H1 (cell line): ENCODE measurements at regions not wholly inside any gene's neighbourhood (a gene's known extent, or its start where the extent isn't known, plus 50 kb on each side); places are given as distances from the start of the nearest gene placed in this dataset.

Source experiments
- CTCF ChIA-PET: fragments of 300-600 bp; sonication (Branson Sonifier 250); formaldehyde crosslinking; loops from one replicate; lab custom pipeline; 2021; ENCODE audit not compliant: partially characterized antibody; lab: Charles Lee
- POLR2A ChIA-PET: fragments of 300-600 bp; sonication (Branson Sonifier 250); formaldehyde crosslinking; loops from one replicate; lab custom pipeline; 2021; ENCODE audit warnings: inconsistent platforms; ENCODE audit not compliant: partially characterized antibody; lab: Charles Lee
- DNase-seq, 2 experiments: peaks; one replicate each; pipeline versions ENCODE4 v3.0.0 to v3.0.0-alpha.2; 2010 to 2022; ENCODE audit warnings: low spot score in 2 of 2, low read depth in 1 of 2, mixed read lengths in 1 of 2
- FAIRE-seq: peaks from 2 replicates; lab custom pipeline; 2011; peaks lifted over from hg19 to GRCh38; lab: Jason Lieb, UNC
- H2AFZ ChIP-seq: 2 replicates; pipeline ENCODE4 v1.8.1; 2012; ENCODE audit warnings: low read length, inconsistent platforms
- H2AK5ac ChIP-seq: 2 replicates; pipeline ENCODE4 v1.6.1; 2013; ENCODE audit warnings: low read depth, low read length
- H2BK120ac ChIP-seq: replicated peaks from 2 replicates; pipeline ENCODE3; 2013; ENCODE audit warnings: low read depth, low read length, inconsistent platforms
- H2BK12ac ChIP-seq: 2 replicates; pipeline ENCODE4 v1.6.1; 2013; ENCODE audit warnings: low read depth, low read length
- H2BK15ac ChIP-seq: 2 replicates; pipeline ENCODE4 v1.6.1; 2013; ENCODE audit warnings: low read length
- H2BK20ac ChIP-seq: 2 replicates; pipeline ENCODE4 v1.6.1; 2013; ENCODE audit warnings: low read length
- H2BK5ac ChIP-seq: 2 replicates; pipeline ENCODE4 v1.6.1; 2013; ENCODE audit warnings: low read depth, low read length
- H3K14ac ChIP-seq: 2 replicates; pipeline ENCODE4 v1.6.1; 2013; ENCODE audit warnings: inconsistent platforms; ENCODE audit not compliant: insufficient read length
- H3K18ac ChIP-seq: 2 replicates; pipeline ENCODE4 v1.6.1; 2013; ENCODE audit warnings: low read length; ENCODE audit errors: extremely low read depth
- H3K23ac ChIP-seq: 2 replicates; pipeline ENCODE4 v1.6.1; 2013; ENCODE audit warnings: inconsistent platforms; ENCODE audit not compliant: insufficient read length
- H3K23me2 ChIP-seq: 2 replicates; pipeline ENCODE4 v1.6.1; 2013; ENCODE audit warnings: low read depth, low read length
- H3K27ac ChIP-seq: 2 replicates; pipeline ENCODE4 v1.6.1; 2011; ENCODE audit warnings: low read depth, low read length, inconsistent platforms
- H3K27me3 ChIP-seq, 4 experiments: replicated peaks in 1 of 4; 1 replicate in 1 of 4; 2 replicates in 3 of 4; pipeline versions ENCODE4 v1.6.1 to v1.8.1; 2011 to 2013; ENCODE audit warnings: low read length in 3 of 4, mild to moderate bottlenecking in 3 of 4, inconsistent platforms in 2 of 4, mixed read lengths in 2 of 4, moderate library complexity in 1 of 4; ENCODE audit not compliant: control insufficient read depth in 3 of 4, insufficient read depth in 3 of 4; ENCODE audit errors: extremely low read depth in 1 of 4
- H3K36me3 ChIP-seq, 4 experiments: 2 replicates each; pipeline versions ENCODE4 v1.6.1 to v1.8.1; 2011 to 2013; ENCODE audit warnings: mild to moderate bottlenecking in 4 of 4, low read length in 3 of 4, moderate library complexity in 2 of 4, control low read depth in 1 of 4, inconsistent platforms in 1 of 4; ENCODE audit not compliant: insufficient read depth in 4 of 4, control insufficient read depth in 2 of 4
- H3K4ac ChIP-seq: replicated peaks from 2 replicates; pipeline ENCODE3; 2013; ENCODE audit warnings: low read length, low read depth, mixed read lengths, inconsistent platforms; ENCODE audit not compliant: insufficient read length
- H3K4me1 ChIP-seq, 4 experiments: replicated peaks in 1 of 4; 1 replicate in 1 of 4; 2 replicates in 3 of 4; pipeline versions ENCODE4 v1.6.1 to v1.8.1; 2011 to 2013; ENCODE audit warnings: low read length in 3 of 4, inconsistent platforms in 2 of 4, mixed read lengths in 1 of 4; ENCODE audit not compliant: insufficient read depth in 4 of 4, control insufficient read depth in 3 of 4
- H3K4me2 ChIP-seq, 2 experiments: 2 replicates each; pipeline versions ENCODE4 v1.6.1 to v1.8.1; 2011 to 2013; ENCODE audit warnings: low read depth in 2 of 2, low read length in 2 of 2, control low read depth in 1 of 2, inconsistent platforms in 1 of 2, mild to moderate bottlenecking in 1 of 2; ENCODE audit not compliant: insufficient read depth in 1 of 2
- H3K4me3 ChIP-seq, 4 experiments: fragments of 200-600, 300-600 bp in 1 of 4; sonication (generic), shearing (Covaris generic), sonication (Bioruptor Twin) in 1 of 4; 2 replicates each; pipeline versions ENCODE4 v1.5.1 to v1.8.1; 2011 to 2016; ENCODE audit warnings: low read length in 4 of 4, low read depth in 3 of 4, control low read depth in 2 of 4, inconsistent platforms in 2 of 4, mild to moderate bottlenecking in 2 of 4, mixed read lengths in 1 of 4, moderate library complexity in 1 of 4; ENCODE audit not compliant: insufficient read depth in 2 of 4; ENCODE audit errors: extremely low read depth in 1 of 4
- H3K56ac ChIP-seq: replicated peaks from 2 replicates; pipeline ENCODE3; 2013; ENCODE audit warnings: low read depth, mild to moderate bottlenecking, mixed read lengths, low read length, inconsistent platforms; ENCODE audit not compliant: insufficient read length
- H3K79me1 ChIP-seq: 2 replicates; pipeline ENCODE4 v1.6.1; 2013; ENCODE audit warnings: low read depth, low read length, control low read depth
- H3K79me2 ChIP-seq, 2 experiments: 2 replicates each; pipeline versions ENCODE4 v1.6.1 to v1.8.1; 2012 to 2013; ENCODE audit warnings: low read length in 2 of 2, mild to moderate bottlenecking in 2 of 2, inconsistent platforms in 1 of 2; ENCODE audit not compliant: insufficient read depth in 2 of 2, control insufficient read depth in 1 of 2
- H3K9ac ChIP-seq, 4 experiments: replicated peaks in 1 of 4; 1 replicate in 1 of 4; 2 replicates in 3 of 4; pipeline versions ENCODE4 v1.6.1 to v1.8.1; 2011 to 2013; ENCODE audit warnings: low read depth in 3 of 4, low read length in 3 of 4, control low read depth in 2 of 4, mild to moderate bottlenecking in 2 of 4, moderate library complexity in 2 of 4, inconsistent platforms in 1 of 4; ENCODE audit errors: extremely low read depth in 1 of 4
- H3K9me3 ChIP-seq, 2 experiments: 2 replicates each; pipeline versions ENCODE4 v1.6.1 to v1.8.1; 2012 to 2013; ENCODE audit warnings: mild to moderate bottlenecking in 2 of 2, moderate library complexity in 2 of 2, control low read depth in 1 of 2, inconsistent platforms in 1 of 2, low read depth in 1 of 2, low read length in 1 of 2, mixed read lengths in 1 of 2; ENCODE audit not compliant: insufficient read depth in 2 of 2
- H4K20me1 ChIP-seq, 2 experiments: replicated peaks in 1 of 2; 2 replicates each; pipeline versions ENCODE3 to v1.8.1; 2011 to 2013; ENCODE audit warnings: inconsistent platforms in 2 of 2, low read length in 2 of 2, mild to moderate bottlenecking in 1 of 2; ENCODE audit not compliant: insufficient read depth in 2 of 2, control insufficient read depth in 1 of 2
- H4K5ac ChIP-seq: 2 replicates; pipeline ENCODE4 v1.6.1; 2013; ENCODE audit warnings: low read length, low read depth, mixed read lengths, inconsistent platforms; ENCODE audit not compliant: insufficient read length
- H4K8ac ChIP-seq: 2 replicates; pipeline ENCODE4 v1.8.0; 2013; ENCODE audit warnings: mild to moderate bottlenecking, moderate library complexity, low read length, inconsistent platforms; ENCODE audit not compliant: insufficient read depth; ENCODE audit errors: extremely low read depth
- H4K91ac ChIP-seq: replicated peaks from 2 replicates; pipeline ENCODE3; 2013; ENCODE audit warnings: low read length, mixed read lengths, inconsistent platforms; ENCODE audit not compliant: insufficient read length
- POU5F1 ChIP-seq: IDR thresholded peaks from 2 replicates; pipeline ENCODE4 v1.6.1; 2011; ENCODE audit warnings: low read depth, mild to moderate bottlenecking, low read length, moderate library complexity
- RFX5 ChIP-seq: IDR thresholded peaks from 2 replicates; pipeline ENCODE4 v1.6.1; 2011; ENCODE audit warnings: low read depth, low read length, improper control_type of control experiment, borderline replicate concordance
- WGBS, 2 experiments: shearing (Covaris generic) in 1 of 2; methylation state at CpG; one replicate each; pipeline versions ENCODE4 v1.1.6 to v1.1.7; 2013 to 2015; ENCODE audit warnings: low lambda C conversion rate in 2 of 2, mixed read lengths in 2 of 2, inconsistent platforms in 1 of 2, low coverage in 1 of 2, missing lambda C conversion rate in 1 of 2; ENCODE audit not compliant: insufficient replicate concordance in 2 of 2, insufficient coverage in 1 of 2, insufficient read length in 1 of 2; ENCODE audit errors: extremely low coverage in 1 of 2, missing lambda C conversion rate in 1 of 2; 5-methylcytosine and 5-hydroxymethylcytosine counted together

- no peak overlapping the region for H2BK20ac ChIP-seq
- H3K18ac ChIP-seq, result no peak overlapping the region
- no peak overlapping the region for H3K14ac ChIP-seq
- H3K23ac ChIP-seq, result no peak overlapping the region
- no peak overlapping the region for H4K91ac ChIP-seq
- peaks cover 0 to 9% (median 2%) of the 10 kb centered on the region in 4 experiments; a peak in 5 of 7 replicates for H3K4me1 ChIP-seq
- DNase-seq, result no peak
- H3K56ac ChIP-seq, result no peak overlapping the region
- H4K8ac ChIP-seq, result no peak overlapping the region
- no peaks in the 10 kb centered on the region for H3K79me1 ChIP-seq
- H3K4me2 ChIP-seq, result no peak overlapping the region
- CTCF ChIA-PET, result interaction anchor here (2.9 kb wide), 1 partner anchor 91 kb away, joined by 11 read pairs; no protein-coding TSS in a partner anchor
- H2BK120ac ChIP-seq, result no peak overlapping the region
- H4K20me1 ChIP-seq, result no peaks in the 10 kb centered on the region
- H3K9ac ChIP-seq, result no peak overlapping the region
- no peak overlapping the region for H4K5ac ChIP-seq
- 73% methylated on average over 2 of the region's 2 CpGs; no CpG with 5 or more reads in 1 of the 2 experiments for WGBS, 2 experiments
- H2BK15ac ChIP-seq, result no peak overlapping the region
- H3K4ac ChIP-seq, result no peak overlapping the region
- no peak overlapping the region for H3K27ac ChIP-seq
- peaks cover 0 to 1% (median 0%) of the 10 kb centered on the region in 4 experiments; a peak in 1 of 7 replicates for H3K27me3 ChIP-seq
- H3K9me3 ChIP-seq, result 0 out of 4 replicates have a peak, but pooled peaks cover 0 to 2% of the 10 kb centered on the region in 2 experiments
- FAIRE-seq, result no peak
- no peak for TF ChIP-seq POU5F1
- no peak for TF ChIP-seq RFX5
- TF ChIP-seq, all 59 proteins: peak for 0
- Histone ChIP-seq H2AFZ (0 out of 2 replicates have a peak overlapping the region, but pooled peaks have one; percentile 37), H2AK5ac (no peak overlapping the region), H2BK12ac (no peak overlapping the region), H2BK5ac (no peak overlapping the region), H3K23me2 (no peaks in the 10 kb centered on the region), H3K79me2 (no peaks in the 10 kb centered on the region), H3K4me3 (no peak overlapping the region), H3K36me3 (no peaks in the 10 kb centered on the region)
- POLR2A ChIA-PET, result no interaction called here
These were observed 251.3 kb upstream of the CCDC179 start for GRCh38 chr11:23111527-23111926.
